Astrocyte (in vitro differentiated cells and primary cell): ENCODE measurements at regions not wholly inside any gene's neighbourhood (a gene's known extent, or its start where the extent isn't known, plus 50 kb on each side); places are given as distances from the start of the nearest gene placed in this dataset.

Source experiments
- EZH2 ChIP-seq: IDR thresholded peaks from 2 replicates; pipeline ENCODE4 v1.6.1; 2012; ENCODE audit warnings: mild to moderate bottlenecking, low read length, inconsistent platforms; ENCODE audit not compliant: insufficient read depth
- TF ChIP-seq, protein P1 (sequence below): IDR thresholded peaks from 2 replicates; pipeline ENCODE4 v1.5.1; 2011; ENCODE audit warnings: low read depth, mild to moderate bottlenecking, inconsistent platforms, low read length, moderate library complexity; ENCODE audit not compliant: insufficient read depth

DNA sequence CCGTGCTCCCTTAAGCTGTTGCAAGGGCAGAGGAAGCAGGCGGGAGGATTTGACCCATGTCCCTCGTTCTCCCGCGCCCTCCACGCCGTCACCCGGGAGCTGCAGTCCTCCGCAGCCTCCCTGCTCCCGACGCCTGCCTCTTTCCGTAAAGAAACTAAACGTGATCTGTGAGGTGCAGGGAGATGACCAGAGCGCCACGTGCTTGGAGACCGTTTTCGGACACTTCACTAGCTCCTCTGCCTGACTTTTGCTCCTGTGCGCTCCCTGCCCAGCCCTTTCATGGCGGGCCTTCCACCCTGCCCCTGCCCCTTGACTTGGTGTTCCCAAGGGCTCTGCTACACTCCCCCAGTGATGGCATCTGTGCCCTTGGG lies 171.2 kb downstream of the LSM5 start:
- TF ChIP-seq, protein P1, sequence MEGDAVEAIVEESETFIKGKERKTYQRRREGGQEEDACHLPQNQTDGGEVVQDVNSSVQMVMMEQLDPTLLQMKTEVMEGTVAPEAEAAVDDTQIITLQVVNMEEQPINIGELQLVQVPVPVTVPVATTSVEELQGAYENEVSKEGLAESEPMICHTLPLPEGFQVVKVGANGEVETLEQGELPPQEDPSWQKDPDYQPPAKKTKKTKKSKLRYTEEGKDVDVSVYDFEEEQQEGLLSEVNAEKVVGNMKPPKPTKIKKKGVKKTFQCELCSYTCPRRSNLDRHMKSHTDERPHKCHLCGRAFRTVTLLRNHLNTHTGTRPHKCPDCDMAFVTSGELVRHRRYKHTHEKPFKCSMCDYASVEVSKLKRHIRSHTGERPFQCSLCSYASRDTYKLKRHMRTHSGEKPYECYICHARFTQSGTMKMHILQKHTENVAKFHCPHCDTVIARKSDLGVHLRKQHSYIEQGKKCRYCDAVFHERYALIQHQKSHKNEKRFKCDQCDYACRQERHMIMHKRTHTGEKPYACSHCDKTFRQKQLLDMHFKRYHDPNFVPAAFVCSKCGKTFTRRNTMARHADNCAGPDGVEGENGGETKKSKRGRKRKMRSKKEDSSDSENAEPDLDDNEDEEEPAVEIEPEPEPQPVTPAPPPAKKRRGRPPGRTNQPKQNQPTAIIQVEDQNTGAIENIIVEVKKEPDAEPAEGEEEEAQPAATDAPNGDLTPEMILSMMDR, result no peak
- no peak for TF ChIP-seq EZH2
